Fibroblast of lung (primary cell): ENCODE measurements at regions not wholly inside any gene's neighbourhood (a gene's known extent, or its start where the extent isn't known, plus 50 kb on each side); places are given as distances from the start of the nearest gene placed in this dataset.

Source experiments
- DNase-seq, 2 donors: peaks; one replicate each; pipeline versions ENCODE4 v3.0.0 to v3.0.0-alpha.2; 2010; ENCODE audit warnings: low read depth in 2 of 2
- H2AFZ ChIP-seq: 2 replicates; pipeline ENCODE4 v1.5.1; 2012; ENCODE audit warnings: low read length, control low read depth, inconsistent platforms
- H3K27ac ChIP-seq: 2 replicates; pipeline ENCODE4 v1.5.1; 2011; ENCODE audit warnings: low read length, control low read depth; ENCODE audit not compliant: insufficient read depth
- H3K27me3 ChIP-seq: 2 replicates; pipeline ENCODE4 v1.5.1; 2011; ENCODE audit warnings: mild to moderate bottlenecking, low read length; ENCODE audit not compliant: control insufficient read depth, insufficient read depth
- H3K36me3 ChIP-seq: 2 replicates; pipeline ENCODE4 v1.5.1; 2011; ENCODE audit warnings: low read length; ENCODE audit not compliant: control insufficient read depth, insufficient read depth
- H3K4me1 ChIP-seq: 2 replicates; pipeline ENCODE4 v1.5.1; 2011; ENCODE audit warnings: low read length; ENCODE audit not compliant: control insufficient read depth, insufficient read depth; ENCODE audit errors: extremely low read depth
- H3K4me2 ChIP-seq: 2 replicates; pipeline ENCODE4 v1.5.1; 2011; ENCODE audit warnings: low read length, control low read depth; ENCODE audit not compliant: insufficient read depth; ENCODE audit errors: extremely low read depth
- H3K4me3 ChIP-seq, 4 experiments: fragments of 200-600 bp in 1 of 4; sonication (generic) in 1 of 4; replicated peaks in 1 of 4; 2 replicates each; pipeline ENCODE4 v1.5.1; 2011 to 2016; ENCODE audit warnings: low read length in 4 of 4, low read depth in 3 of 4, mild to moderate bottlenecking in 3 of 4, control low read depth in 2 of 4, inconsistent platforms in 1 of 4, mixed read lengths in 1 of 4; ENCODE audit not compliant: insufficient read depth in 1 of 4; ENCODE audit errors: control extremely low read depth in 1 of 4
- H3K79me2 ChIP-seq: 2 replicates; pipeline ENCODE4 v1.5.1; 2012; ENCODE audit warnings: mild to moderate bottlenecking, low read length, inconsistent platforms; ENCODE audit not compliant: control insufficient read depth, insufficient read depth
- H3K9ac ChIP-seq: 2 replicates; pipeline ENCODE4 v1.5.1; 2011; ENCODE audit warnings: mild to moderate bottlenecking, low read length, control low read depth; ENCODE audit not compliant: insufficient read depth
- H3K9me3 ChIP-seq: 2 replicates; pipeline ENCODE4 v1.5.1; 2012; ENCODE audit warnings: low read depth, low read length; ENCODE audit not compliant: control insufficient read depth, insufficient read depth
- H4K20me1 ChIP-seq: 2 replicates; pipeline ENCODE4 v1.5.1; 2011; ENCODE audit warnings: low read length; ENCODE audit not compliant: control insufficient read depth, insufficient read depth; ENCODE audit errors: extremely low read depth
- EZH2 ChIP-seq: IDR thresholded peaks from 2 replicates; pipeline ENCODE4 v1.5.1; 2012; ENCODE audit warnings: low read length, control low read depth, mild to moderate bottlenecking; ENCODE audit errors: missing control alignments
- TF ChIP-seq, protein P1 (sequence below), 2 donors: IDR thresholded peaks in 1 of 2; conservative IDR thresholded peaks in 1 of 2; 1 replicate in 1 of 2; 2 replicates in 1 of 2; pipeline ENCODE4 v1.5.1; 2011 to 2012; ENCODE audit warnings: low read length in 2 of 2, control low read depth in 1 of 2, inconsistent platforms in 1 of 2, low read depth in 1 of 2, mild to moderate bottlenecking in 1 of 2

DNA sequence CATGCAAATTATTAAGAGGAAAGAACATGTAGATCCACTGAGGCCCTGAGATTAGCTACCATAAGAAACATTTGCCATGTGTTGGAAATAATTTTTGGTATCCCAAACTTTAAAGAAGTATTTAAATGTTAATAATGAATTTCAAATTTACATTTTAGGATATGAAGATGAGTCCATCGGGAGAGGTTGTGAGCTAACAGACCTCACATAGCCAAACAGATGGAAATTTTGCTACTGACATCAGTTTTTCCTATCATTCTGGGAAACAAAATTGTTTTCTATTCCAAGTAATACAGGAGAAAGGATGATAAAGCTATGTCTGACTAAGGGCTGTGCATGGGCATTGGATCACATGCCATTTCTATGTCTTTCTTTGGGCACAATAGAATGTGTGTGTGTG is 809.6 kb downstream of the TENT5A start:
- Histone ChIP-seq H3K9me3 (no peaks in the 10 kb centered on the region), H3K4me1 (no peaks in the 10 kb centered on the region), H2AFZ (no peak overlapping the region), H3K36me3 (no peaks in the 10 kb centered on the region), H3K27me3 (no peaks in the 10 kb centered on the region), H3K4me2 (no peak overlapping the region), H3K9ac (no peak overlapping the region), H3K79me2 (no peaks in the 10 kb centered on the region), H3K4me3 (no peak overlapping the region), H3K27ac (no peak overlapping the region), H4K20me1 (no peaks in the 10 kb centered on the region)
- TF ChIP-seq, protein P1, sequence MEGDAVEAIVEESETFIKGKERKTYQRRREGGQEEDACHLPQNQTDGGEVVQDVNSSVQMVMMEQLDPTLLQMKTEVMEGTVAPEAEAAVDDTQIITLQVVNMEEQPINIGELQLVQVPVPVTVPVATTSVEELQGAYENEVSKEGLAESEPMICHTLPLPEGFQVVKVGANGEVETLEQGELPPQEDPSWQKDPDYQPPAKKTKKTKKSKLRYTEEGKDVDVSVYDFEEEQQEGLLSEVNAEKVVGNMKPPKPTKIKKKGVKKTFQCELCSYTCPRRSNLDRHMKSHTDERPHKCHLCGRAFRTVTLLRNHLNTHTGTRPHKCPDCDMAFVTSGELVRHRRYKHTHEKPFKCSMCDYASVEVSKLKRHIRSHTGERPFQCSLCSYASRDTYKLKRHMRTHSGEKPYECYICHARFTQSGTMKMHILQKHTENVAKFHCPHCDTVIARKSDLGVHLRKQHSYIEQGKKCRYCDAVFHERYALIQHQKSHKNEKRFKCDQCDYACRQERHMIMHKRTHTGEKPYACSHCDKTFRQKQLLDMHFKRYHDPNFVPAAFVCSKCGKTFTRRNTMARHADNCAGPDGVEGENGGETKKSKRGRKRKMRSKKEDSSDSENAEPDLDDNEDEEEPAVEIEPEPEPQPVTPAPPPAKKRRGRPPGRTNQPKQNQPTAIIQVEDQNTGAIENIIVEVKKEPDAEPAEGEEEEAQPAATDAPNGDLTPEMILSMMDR (conservative IDR thresholded peaks at IDR 0.05 in 1 of 2, IDR thresholded peaks at IDR 0.05 in 1 of 2; ENCODE audit: low read depth in 1 of 2, low read length in 2 of 2): no peak
- no peak for TF ChIP-seq EZH2
- no peak for DNase-seq

DNA sequence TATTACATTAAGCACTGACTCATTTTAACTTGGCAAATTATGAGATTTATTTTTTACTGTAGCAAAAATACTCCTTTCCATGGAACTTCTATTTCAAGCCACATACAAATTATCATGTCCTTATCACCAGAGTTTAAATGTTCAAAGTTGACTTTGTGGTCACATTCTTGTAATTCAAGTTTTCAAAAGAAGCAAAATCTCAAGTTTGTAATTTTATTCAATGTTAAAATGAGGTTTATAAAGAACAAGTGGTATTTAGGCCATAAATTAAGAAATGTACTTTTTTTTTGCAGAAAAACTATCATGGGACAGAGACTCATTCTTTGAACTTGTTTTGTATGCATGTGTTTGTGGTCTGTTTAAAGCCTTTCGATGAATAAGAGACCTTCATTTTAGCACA is 811.5 kb downstream of the TENT5A start:
- peak in 1 of 2 donors; percentile 37 for DNase-seq
- no peak overlapping the region for H3K27ac ChIP-seq
- no peak overlapping the region for H3K9ac ChIP-seq
- H3K4me3 ChIP-seq: no peak overlapping the region
- no peaks in the 10 kb centered on the region for H3K36me3 ChIP-seq
- no peak overlapping the region for H3K4me2 ChIP-seq
- no peaks in the 10 kb centered on the region for H4K20me1 ChIP-seq
- TF ChIP-seq, protein P1 (conservative IDR thresholded peaks at IDR 0.05 in 1 of 2, IDR thresholded peaks at IDR 0.05 in 1 of 2; ENCODE audit: low read depth in 1 of 2, low read length in 2 of 2): no peak
- no peak for TF ChIP-seq EZH2
- no peaks in the 10 kb centered on the region for H3K9me3 ChIP-seq
- no peaks in the 10 kb centered on the region for H3K4me1 ChIP-seq
- H2AFZ ChIP-seq: no peak overlapping the region
- H3K79me2 ChIP-seq: no peaks in the 10 kb centered on the region
- no peaks in the 10 kb centered on the region for H3K27me3 ChIP-seq

DNA sequence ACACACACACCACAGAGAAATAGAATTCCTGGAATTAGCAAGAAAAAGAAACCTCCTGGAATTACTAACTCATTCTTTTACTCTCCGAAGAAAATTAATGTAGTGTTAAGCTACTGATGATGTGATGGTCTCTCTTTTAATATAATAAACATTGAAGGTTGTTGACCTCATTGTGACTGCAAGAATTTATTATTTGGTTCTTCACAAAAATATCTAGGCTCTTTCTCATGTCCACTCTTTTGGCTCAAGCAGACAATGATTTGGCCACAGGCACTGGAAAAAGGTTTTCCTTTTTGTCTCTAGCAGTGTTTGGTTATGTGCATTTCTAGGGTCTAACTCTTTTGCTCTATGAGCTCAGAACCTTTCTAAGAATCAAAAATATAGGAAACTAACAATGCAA is 811.9 kb downstream of the TENT5A start:
- Histone ChIP-seq H3K9me3 (no peaks in the 10 kb centered on the region), H3K9ac (no peak overlapping the region), H3K4me3 (no peak overlapping the region), H2AFZ (no peak overlapping the region), H3K4me2 (no peak overlapping the region), H3K27me3 (no peaks in the 10 kb centered on the region), H3K4me1 (no peaks in the 10 kb centered on the region), H3K79me2 (no peaks in the 10 kb centered on the region), H3K27ac (no peak overlapping the region), H3K36me3 (no peaks in the 10 kb centered on the region), H4K20me1 (no peaks in the 10 kb centered on the region)
- TF ChIP-seq, protein P1 (conservative IDR thresholded peaks at IDR 0.05 in 1 of 2, IDR thresholded peaks at IDR 0.05 in 1 of 2; ENCODE audit: low read depth in 1 of 2, low read length in 2 of 2): no peak
- TF ChIP-seq EZH2: no peak
- peak; percentile 43 to 55 for DNase-seq
